ENCODE measurements at regions not wholly inside any gene's neighbourhood (a gene's known extent, or its start where the extent isn't known, plus 50 kb on each side); places are given as distances from the start of the nearest gene placed in this dataset.
"Not testable (repeated sequence)": the region's sequence is repeated elsewhere in the genome, so short reads cannot be mapped to it uniquely, and the experiment has no call there.

GRCh38 chr4:12439633-12440305 is 1011.1 kb upstream of the HS3ST1 start:
- DNase-seq = no peak

- not testable (repeated sequence) for DNase-seq
These were observed 1002.6 kb upstream of the HS3ST1 start for GRCh38 chr4:12431259-12431658.

GRCh38 chr4:12421364-12421763 is 992.7 kb upstream of the HS3ST1 start:
- DNase-seq = no peak

- no peak for DNase-seq
These were observed 988.1 kb upstream of the HS3ST1 start for GRCh38 chr4:12416755-12417154.

GRCh38 chr4:12414181-12414812 is 985.6 kb upstream of the HS3ST1 start:
- DNase-seq = no peak

- no peak for DNase-seq
These were observed 982.4 kb upstream of the HS3ST1 start for GRCh38 chr4:12411072-12411471.

GRCh38 chr4:12409507-12410190 is 981.0 kb upstream of the HS3ST1 start:
- DNase-seq = no peak

- DNase-seq = no peak
These were observed 979.7 kb upstream of the HS3ST1 start for GRCh38 chr4:12408364-12408763.

GRCh38 chr4:12403175-12403574 is 974.5 kb upstream of the HS3ST1 start:
- DNase-seq = no peak

- no peak for DNase-seq
These were observed 971.1 kb upstream of the HS3ST1 start for GRCh38 chr4:12399781-12400180.

GRCh38 chr4:12393631-12394262 is 965.1 kb upstream of the HS3ST1 start:
- no peak for DNase-seq

- DNase-seq = no peak
These were observed 960.9 kb upstream of the HS3ST1 start for GRCh38 chr4:12389604-12390003.

GRCh38 chr4:12382567-12382966 is 953.9 kb upstream of the HS3ST1 start:
- no peak for DNase-seq

- DNase-seq = no peak
These were observed 950.5 kb upstream of the HS3ST1 start for GRCh38 chr4:12379191-12379590.

GRCh38 chr4:12375805-12376204 is 947.1 kb upstream of the HS3ST1 start:
- DNase-seq = no peak

GRCh38 chr4:12365869-12366268 is 937.2 kb upstream of the HS3ST1 start:
- not testable (repeated sequence) for DNase-seq

GRCh38 chr4:12360391-12360790 is 931.7 kb upstream of the HS3ST1 start:
- no peak for DNase-seq

- DNase-seq = no peak
These were observed 930.7 kb upstream of the HS3ST1 start for GRCh38 chr4:12359420-12359819.

GRCh38 chr4:12333083-12333482 is 904.4 kb upstream of the HS3ST1 start:
- DNase-seq = not testable (repeated sequence)

- no peak for DNase-seq
These were observed 896.3 kb upstream of the HS3ST1 start for GRCh38 chr4:12324965-12325364.

- no peak for DNase-seq
These were observed 891.1 kb upstream of the HS3ST1 start for GRCh38 chr4:12319765-12320164.

GRCh38 chr4:12304905-12305304 is 876.2 kb upstream of the HS3ST1 start:
- no peak for DNase-seq

GRCh38 chr4:12296366-12296765 is 867.7 kb upstream of the HS3ST1 start:
- no peak for DNase-seq
